Fibroblast of skin of back (primary cell): ENCODE measurements at regions not wholly inside any gene's neighbourhood (a gene's known extent, or its start where the extent isn't known, plus 50 kb on each side); places are given as distances from the start of the nearest gene placed in this dataset.
"Not testable (repeated sequence)": the region's sequence is repeated elsewhere in the genome, so short reads cannot be mapped to it uniquely, and the experiment has no call there.

Source experiments
- DNase-seq: peaks from one replicate; pipeline ENCODE4 v3.0.0-alpha.2; 2013

GRCh38 chr5:35561396-35561795 lies 56.3 kb upstream of the SPEF2 start:
- no peak for DNase-seq

DNA sequence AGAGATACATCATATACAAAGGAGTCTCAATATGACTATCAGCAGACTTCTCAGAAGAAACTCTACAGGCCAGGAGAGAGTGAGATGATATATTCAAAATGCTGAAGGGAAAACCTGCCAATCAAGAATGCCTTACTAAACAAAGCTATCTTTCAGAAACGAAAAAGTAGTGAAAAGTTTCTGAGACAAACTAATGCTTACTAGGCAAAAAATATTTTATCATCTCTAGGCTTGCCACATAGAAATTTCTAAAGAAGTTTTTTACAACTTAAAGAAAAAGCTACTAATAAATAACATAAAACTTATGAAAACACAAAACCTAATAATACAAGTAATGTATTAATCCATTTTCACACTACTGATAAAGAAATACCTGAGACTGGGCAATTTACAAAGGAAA lies 59.9 kb upstream of the SPEF2 start:
- no peak for DNase-seq

- no peak for DNase-seq
Observed at GRCh38 chr5:35557199-35557598, 60.5 kb upstream of the SPEF2 start.

GRCh38 chr5:35554016-35554415 lies 63.6 kb upstream of the SPEF2 start:
- DNase-seq, result no peak

DNA sequence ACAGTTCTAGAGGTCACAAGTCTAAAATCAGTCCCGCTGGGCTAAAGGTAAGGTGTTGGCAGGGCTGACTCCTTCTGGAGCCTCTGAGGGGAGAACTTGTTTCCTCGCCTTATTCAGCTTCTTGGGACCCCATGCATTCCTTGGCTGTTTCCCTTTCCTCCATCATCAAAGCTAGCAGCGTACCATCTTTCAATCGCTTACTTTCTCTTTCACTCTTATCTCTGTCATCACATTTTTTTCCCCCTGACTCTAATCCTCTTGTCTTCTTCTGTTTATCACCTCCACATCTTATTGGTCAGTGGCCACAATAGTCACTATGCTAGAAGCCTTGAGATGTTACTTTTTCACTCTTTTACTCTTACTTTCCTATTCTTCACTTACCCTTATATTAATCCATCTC lies 72.5 kb upstream of the SPEF2 start:
- no peak for DNase-seq

- DNase-seq, result no peak
Observed at GRCh38 chr5:35543408-35543807, 74.3 kb upstream of the SPEF2 start.

GRCh38 chr5:35540002-35540401 lies 77.7 kb upstream of the SPEF2 start:
- DNase-seq, result no peak

DNA sequence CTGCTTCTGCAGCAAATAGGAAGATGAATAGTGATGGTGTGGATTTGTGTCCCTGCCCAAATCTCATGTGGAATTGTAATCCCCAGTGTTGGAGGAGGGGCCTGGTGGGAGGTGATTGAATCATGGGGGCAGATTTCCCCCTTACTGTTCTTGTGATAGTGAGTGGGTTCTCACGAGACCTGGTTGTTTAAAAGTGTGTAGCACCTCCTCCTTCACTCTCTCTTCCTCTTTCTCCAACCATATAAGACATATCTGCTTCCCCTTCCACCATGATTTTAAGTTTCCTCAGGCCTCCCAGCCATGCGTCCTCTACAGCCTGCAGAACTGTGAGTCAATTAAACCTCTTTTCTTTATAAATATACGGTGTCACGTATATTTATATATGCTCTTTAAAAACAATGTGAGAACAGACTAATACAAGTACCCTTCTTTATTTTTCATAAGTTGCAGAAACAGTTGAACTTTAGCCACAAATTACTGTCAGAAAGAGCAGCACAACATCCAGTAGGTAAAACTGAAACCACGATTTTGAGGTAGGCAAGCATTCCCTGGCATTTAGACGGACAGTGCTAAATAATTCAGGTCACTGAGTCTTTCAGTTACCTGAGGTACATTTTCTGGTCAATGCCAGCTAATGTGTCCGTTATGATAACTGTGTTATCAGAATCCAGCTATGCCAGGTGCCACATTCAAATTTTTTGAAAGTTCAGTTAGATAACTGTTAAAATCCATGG lies 79.3 kb upstream of the SPEF2 start:
- no peak for DNase-seq

- DNase-seq, result no peak
Observed at GRCh38 chr5:35533156-35533555, 84.5 kb upstream of the SPEF2 start.

DNA sequence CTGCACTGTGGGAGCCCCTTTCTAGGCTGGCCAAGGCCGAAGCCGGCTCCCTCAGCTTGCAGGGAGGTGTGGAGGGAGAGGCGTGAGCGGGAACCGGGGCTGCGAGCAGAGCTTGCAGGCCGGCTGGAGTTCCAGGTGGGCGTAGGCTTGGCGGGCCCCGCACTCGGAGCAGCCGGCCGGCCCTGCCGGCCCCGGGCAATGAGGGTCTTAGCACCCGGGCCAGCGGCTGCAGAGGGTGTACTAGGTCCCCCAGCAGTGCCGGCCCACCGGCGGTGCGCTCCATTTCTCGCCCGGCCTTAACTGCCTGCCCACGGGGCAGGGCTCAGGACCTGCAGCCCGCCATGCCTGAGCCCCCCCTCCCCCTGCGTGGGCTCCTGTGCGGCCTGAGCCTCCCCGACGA lies 86.1 kb upstream of the SPEF2 start:
- DNase-seq, result not testable (repeated sequence)

DNA sequence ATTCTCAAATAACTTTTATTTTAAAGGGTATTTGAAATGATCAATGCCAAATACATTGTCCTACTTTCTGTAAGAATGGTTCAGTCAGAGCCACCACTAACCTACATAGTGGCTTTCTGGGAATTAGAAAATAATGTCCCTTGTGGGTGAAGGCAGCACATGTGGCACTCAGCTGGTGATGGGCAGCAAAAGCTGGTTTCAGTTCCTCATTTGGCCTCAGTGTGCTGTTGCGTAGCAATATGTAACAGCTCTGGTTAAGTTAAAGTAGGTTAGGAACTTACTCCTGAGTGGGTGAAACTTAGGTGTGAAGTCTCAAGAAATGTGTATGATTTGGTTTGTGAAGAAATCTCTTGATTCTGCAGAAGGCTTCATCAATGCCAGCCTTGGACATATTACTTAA lies 99.6 kb upstream of the SPEF2 start:
- no peak for DNase-seq

DNA sequence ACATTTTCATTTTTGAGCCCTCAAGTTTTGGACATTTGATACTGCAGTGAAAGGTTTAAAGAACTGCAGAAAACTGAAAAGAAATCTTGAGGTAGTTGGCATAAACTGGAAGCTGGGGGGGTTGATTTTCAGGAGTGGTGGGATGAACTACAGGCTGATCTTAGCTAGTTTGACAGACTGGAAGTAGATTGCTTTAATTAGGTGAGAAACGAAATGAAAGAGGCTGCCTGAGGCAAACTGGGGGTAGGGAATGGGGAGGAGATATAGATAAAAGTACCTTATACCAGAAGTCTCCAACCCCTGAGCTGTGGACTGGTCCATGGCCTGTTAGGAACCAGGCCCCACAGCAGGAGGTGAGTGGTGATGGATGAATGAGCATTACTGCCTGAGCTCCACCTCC lies 101.4 kb upstream of the SPEF2 start:
- DNase-seq, result no peak

- no peak for DNase-seq
Observed at GRCh38 chr5:35513612-35514011, 104.1 kb upstream of the SPEF2 start.

DNA sequence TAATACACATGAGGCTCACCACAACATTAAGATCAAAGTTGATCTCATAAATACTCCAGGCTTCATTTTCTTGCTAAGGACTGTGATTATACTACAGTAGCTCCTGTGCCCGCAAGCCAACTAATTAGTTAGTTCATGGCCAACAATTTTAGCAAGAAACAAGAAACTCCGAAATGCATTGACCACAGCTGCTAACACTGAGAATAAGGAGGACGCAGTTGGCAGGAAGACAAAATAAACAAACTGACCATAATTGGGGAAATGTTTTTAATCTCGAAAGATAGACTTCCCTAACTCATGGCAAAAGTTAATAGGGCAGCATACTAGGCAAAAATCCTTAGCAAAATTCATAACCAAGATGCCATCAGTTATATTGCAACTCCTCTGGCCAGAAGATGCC lies 115.5 kb upstream of the SPEF2 start:
- no peak for DNase-seq

- no peak for DNase-seq
Observed at GRCh38 chr5:35488791-35489190, 128.9 kb upstream of the SPEF2 start.

DNA sequence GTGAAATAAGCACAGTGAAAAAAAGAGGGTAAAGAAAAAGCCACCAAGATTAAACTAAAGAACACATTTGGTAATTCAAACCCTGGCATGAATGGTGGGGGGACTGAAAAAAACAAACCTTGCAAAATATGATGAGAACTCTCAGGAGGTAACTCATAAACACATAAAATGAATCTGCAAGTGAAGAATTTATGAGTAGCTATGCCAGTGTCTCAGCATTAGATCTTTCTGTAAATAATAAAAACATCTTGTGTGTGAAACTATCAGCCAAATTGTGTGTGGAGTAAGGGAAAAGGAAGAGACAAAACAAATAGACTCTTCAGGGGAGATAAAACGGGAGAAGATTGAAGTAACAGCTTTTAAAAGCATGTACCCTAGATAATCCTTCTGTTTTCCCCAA lies 129.6 kb upstream of the SPEF2 start:
- no peak for DNase-seq

DNA sequence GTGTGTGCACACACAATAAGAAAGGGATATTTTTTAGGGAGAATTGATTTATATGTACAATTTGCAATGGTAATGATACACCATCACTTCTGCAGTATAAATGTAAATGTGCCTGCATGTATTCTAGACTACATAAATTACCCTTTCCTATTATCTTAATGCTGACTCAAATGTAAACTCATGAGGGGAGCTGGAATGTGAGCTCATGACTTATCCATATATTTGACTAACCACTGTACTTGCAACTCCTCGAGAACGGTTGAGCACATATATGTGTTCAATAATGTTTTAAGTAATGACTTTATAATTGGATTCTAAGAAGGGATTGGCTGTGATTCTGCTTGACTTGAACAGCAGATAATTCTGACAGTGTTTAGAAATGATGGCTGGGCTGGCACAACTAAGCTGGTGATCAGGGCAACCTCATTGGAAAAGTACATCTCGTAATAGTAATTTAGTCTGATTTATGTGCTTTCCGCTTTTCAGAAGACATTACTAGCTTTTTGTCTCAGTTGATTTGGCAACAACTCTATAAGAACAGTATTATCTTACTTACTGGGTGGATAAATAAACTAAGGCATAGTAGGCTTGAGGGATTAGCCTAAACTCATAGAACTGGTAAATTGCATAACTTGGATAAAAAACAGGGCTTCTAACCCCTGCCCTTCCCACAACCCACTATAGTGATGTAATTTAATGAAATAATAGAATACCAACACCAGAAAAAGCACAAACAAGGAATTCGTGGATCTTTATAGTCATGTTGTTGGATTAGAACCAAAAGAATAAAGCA lies 130.2 kb upstream of the SPEF2 start:
- DNase-seq, result no peak

DNA sequence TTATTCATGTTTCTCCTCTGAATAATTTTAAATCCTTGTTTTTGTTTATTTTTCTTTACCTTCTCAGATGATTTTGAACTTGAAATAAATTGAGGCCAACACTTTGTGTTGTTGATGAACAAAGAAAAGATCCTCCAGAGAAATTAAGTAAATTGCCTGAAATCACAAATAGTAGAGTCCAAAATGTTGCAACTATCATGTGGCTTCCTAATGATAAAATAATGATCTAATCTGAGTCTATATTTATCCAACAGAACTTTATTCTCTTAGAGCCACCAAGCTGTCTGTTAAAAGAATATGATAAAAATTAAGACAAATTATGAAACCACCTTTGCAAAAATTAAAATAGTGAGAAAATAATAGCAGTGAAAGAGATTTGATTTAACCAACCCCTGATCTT lies 132.2 kb upstream of the SPEF2 start:
- no peak for DNase-seq

- no peak for DNase-seq
Observed at GRCh38 chr5:35484241-35484640, 133.4 kb upstream of the SPEF2 start.

DNA sequence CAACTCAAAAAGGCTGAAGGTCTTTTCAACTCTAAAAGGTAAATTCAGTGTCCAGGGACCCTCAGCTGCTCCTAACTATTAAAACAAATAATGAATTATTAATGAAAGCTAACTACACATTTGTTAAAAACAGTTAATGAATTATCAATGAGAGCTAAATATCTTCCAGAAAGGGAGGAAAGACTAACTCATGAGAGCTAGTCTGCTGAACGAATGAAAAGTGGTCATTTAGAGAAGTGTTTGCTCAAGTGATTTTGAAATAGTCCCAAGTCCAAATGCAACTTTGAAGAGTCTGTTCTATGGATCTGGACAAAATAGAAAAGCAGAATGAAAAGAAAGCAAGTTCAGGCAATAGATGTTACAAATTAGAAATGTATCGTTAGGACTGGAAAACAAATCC lies 133.9 kb upstream of the SPEF2 start:
- DNase-seq, result no peak

DNA sequence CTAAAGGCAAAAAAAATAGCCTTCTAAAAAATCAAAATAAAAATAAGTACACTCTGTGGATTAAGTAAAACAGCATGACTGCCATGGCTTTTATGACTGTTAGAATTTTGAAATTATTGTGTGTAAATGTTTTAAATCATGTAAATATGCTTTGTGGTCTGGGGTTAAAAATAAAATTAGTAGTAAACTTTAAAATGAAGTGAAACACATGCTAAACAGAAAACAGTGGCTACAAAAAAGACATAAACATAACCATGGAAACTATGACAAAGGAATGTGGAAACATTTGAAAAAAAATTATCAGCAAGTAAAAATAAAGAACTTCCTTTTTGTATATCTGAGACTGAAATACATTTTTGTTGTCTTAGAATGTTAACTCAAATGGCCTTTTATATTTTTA lies 134.5 kb upstream of the SPEF2 start:
- DNase-seq, result peak; percentile 26

- DNase-seq, result no peak
Observed at GRCh38 chr5:35482167-35482755, 135.4 kb upstream of the SPEF2 start.

DNA sequence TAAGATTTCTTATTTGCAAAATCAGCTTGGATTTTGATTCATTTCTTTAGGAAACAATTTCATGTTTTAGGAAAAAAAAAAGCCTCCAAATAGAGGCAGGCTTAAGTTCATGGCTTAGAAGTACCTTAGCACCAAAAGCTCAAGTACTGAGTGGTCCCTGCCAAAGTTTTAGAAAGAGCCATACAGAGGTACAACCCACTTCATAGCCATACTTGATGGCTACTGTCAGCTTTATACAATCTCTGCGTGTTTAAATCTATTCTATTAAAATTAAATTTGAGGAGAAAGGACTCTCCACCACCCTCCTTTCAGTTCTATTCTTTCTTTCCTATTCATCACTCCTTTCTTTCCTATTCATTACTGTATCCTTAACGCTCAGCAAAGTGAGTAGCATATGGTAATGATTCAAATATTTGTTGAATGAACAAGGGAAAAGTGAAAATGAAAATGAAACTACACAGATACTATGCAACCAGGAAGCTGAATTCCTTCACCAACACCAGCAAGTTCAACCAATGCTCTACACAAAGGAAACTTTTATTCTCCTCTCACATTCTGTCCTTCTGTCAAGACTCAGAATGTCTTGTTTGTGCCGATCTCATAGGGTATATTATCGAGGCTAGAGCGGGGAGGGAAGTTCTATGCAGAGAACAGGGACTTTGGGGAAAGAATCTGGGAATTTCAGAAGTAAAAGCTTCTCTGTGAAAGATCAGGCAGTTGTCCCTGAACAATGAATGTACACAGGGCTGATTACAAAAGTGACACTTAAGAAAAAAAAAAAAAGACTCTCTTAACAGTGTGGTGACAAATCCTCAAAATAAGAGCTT lies 138.6 kb upstream of the SPEF2 start:
- peak; percentile 64 for DNase-seq
